H1 (cell line): ENCODE measurements at regions not wholly inside any gene's neighbourhood (a gene's known extent, or its start where the extent isn't known, plus 50 kb on each side); places are given as distances from the start of the nearest gene placed in this dataset.

Source experiments
- CTCF ChIA-PET: fragments of 300-600 bp; sonication (Branson Sonifier 250); formaldehyde crosslinking; loops from one replicate; lab custom pipeline; 2021; ENCODE audit not compliant: partially characterized antibody; lab: Charles Lee
- POLR2A ChIA-PET: fragments of 300-600 bp; sonication (Branson Sonifier 250); formaldehyde crosslinking; loops from one replicate; lab custom pipeline; 2021; ENCODE audit warnings: inconsistent platforms; ENCODE audit not compliant: partially characterized antibody; lab: Charles Lee
- DNase-seq, 2 experiments: peaks; one replicate each; pipeline versions ENCODE4 v3.0.0 to v3.0.0-alpha.2; 2010 to 2022; ENCODE audit warnings: low spot score in 2 of 2, low read depth in 1 of 2, mixed read lengths in 1 of 2
- FAIRE-seq: peaks from 2 replicates; lab custom pipeline; 2011; peaks lifted over from hg19 to GRCh38; lab: Jason Lieb, UNC
- H2AFZ ChIP-seq: 2 replicates; pipeline ENCODE4 v1.8.1; 2012; ENCODE audit warnings: low read length, inconsistent platforms
- H2AK5ac ChIP-seq: 2 replicates; pipeline ENCODE4 v1.6.1; 2013; ENCODE audit warnings: low read depth, low read length
- H2BK120ac ChIP-seq: replicated peaks from 2 replicates; pipeline ENCODE3; 2013; ENCODE audit warnings: low read depth, low read length, inconsistent platforms
- H2BK12ac ChIP-seq: 2 replicates; pipeline ENCODE4 v1.6.1; 2013; ENCODE audit warnings: low read depth, low read length
- H2BK15ac ChIP-seq: 2 replicates; pipeline ENCODE4 v1.6.1; 2013; ENCODE audit warnings: low read length
- H2BK20ac ChIP-seq: 2 replicates; pipeline ENCODE4 v1.6.1; 2013; ENCODE audit warnings: low read length
- H2BK5ac ChIP-seq: 2 replicates; pipeline ENCODE4 v1.6.1; 2013; ENCODE audit warnings: low read depth, low read length
- H3K14ac ChIP-seq: 2 replicates; pipeline ENCODE4 v1.6.1; 2013; ENCODE audit warnings: inconsistent platforms; ENCODE audit not compliant: insufficient read length
- H3K18ac ChIP-seq: 2 replicates; pipeline ENCODE4 v1.6.1; 2013; ENCODE audit warnings: low read length; ENCODE audit errors: extremely low read depth
- H3K23ac ChIP-seq: 2 replicates; pipeline ENCODE4 v1.6.1; 2013; ENCODE audit warnings: inconsistent platforms; ENCODE audit not compliant: insufficient read length
- H3K23me2 ChIP-seq: 2 replicates; pipeline ENCODE4 v1.6.1; 2013; ENCODE audit warnings: low read depth, low read length
- H3K27ac ChIP-seq: 2 replicates; pipeline ENCODE4 v1.6.1; 2011; ENCODE audit warnings: low read depth, low read length, inconsistent platforms
- H3K27me3 ChIP-seq, 4 experiments: replicated peaks in 1 of 4; 1 replicate in 1 of 4; 2 replicates in 3 of 4; pipeline versions ENCODE4 v1.6.1 to v1.8.1; 2011 to 2013; ENCODE audit warnings: low read length in 3 of 4, mild to moderate bottlenecking in 3 of 4, inconsistent platforms in 2 of 4, mixed read lengths in 2 of 4, moderate library complexity in 1 of 4; ENCODE audit not compliant: control insufficient read depth in 3 of 4, insufficient read depth in 3 of 4; ENCODE audit errors: extremely low read depth in 1 of 4
- H3K36me3 ChIP-seq, 4 experiments: 2 replicates each; pipeline versions ENCODE4 v1.6.1 to v1.8.1; 2011 to 2013; ENCODE audit warnings: mild to moderate bottlenecking in 4 of 4, low read length in 3 of 4, moderate library complexity in 2 of 4, control low read depth in 1 of 4, inconsistent platforms in 1 of 4; ENCODE audit not compliant: insufficient read depth in 4 of 4, control insufficient read depth in 2 of 4
- H3K4ac ChIP-seq: replicated peaks from 2 replicates; pipeline ENCODE3; 2013; ENCODE audit warnings: low read length, low read depth, mixed read lengths, inconsistent platforms; ENCODE audit not compliant: insufficient read length
- H3K4me1 ChIP-seq, 4 experiments: replicated peaks in 1 of 4; 1 replicate in 1 of 4; 2 replicates in 3 of 4; pipeline versions ENCODE4 v1.6.1 to v1.8.1; 2011 to 2013; ENCODE audit warnings: low read length in 3 of 4, inconsistent platforms in 2 of 4, mixed read lengths in 1 of 4; ENCODE audit not compliant: insufficient read depth in 4 of 4, control insufficient read depth in 3 of 4
- H3K4me2 ChIP-seq, 2 experiments: 2 replicates each; pipeline versions ENCODE4 v1.6.1 to v1.8.1; 2011 to 2013; ENCODE audit warnings: low read depth in 2 of 2, low read length in 2 of 2, control low read depth in 1 of 2, inconsistent platforms in 1 of 2, mild to moderate bottlenecking in 1 of 2; ENCODE audit not compliant: insufficient read depth in 1 of 2
- H3K4me3 ChIP-seq, 4 experiments: fragments of 200-600, 300-600 bp in 1 of 4; sonication (generic), shearing (Covaris generic), sonication (Bioruptor Twin) in 1 of 4; 2 replicates each; pipeline versions ENCODE4 v1.5.1 to v1.8.1; 2011 to 2016; ENCODE audit warnings: low read length in 4 of 4, low read depth in 3 of 4, control low read depth in 2 of 4, inconsistent platforms in 2 of 4, mild to moderate bottlenecking in 2 of 4, mixed read lengths in 1 of 4, moderate library complexity in 1 of 4; ENCODE audit not compliant: insufficient read depth in 2 of 4; ENCODE audit errors: extremely low read depth in 1 of 4
- H3K56ac ChIP-seq: replicated peaks from 2 replicates; pipeline ENCODE3; 2013; ENCODE audit warnings: low read depth, mild to moderate bottlenecking, mixed read lengths, low read length, inconsistent platforms; ENCODE audit not compliant: insufficient read length
- H3K79me1 ChIP-seq: 2 replicates; pipeline ENCODE4 v1.6.1; 2013; ENCODE audit warnings: low read depth, low read length, control low read depth
- H3K79me2 ChIP-seq, 2 experiments: 2 replicates each; pipeline versions ENCODE4 v1.6.1 to v1.8.1; 2012 to 2013; ENCODE audit warnings: low read length in 2 of 2, mild to moderate bottlenecking in 2 of 2, inconsistent platforms in 1 of 2; ENCODE audit not compliant: insufficient read depth in 2 of 2, control insufficient read depth in 1 of 2
- H3K9ac ChIP-seq, 4 experiments: replicated peaks in 1 of 4; 1 replicate in 1 of 4; 2 replicates in 3 of 4; pipeline versions ENCODE4 v1.6.1 to v1.8.1; 2011 to 2013; ENCODE audit warnings: low read depth in 3 of 4, low read length in 3 of 4, control low read depth in 2 of 4, mild to moderate bottlenecking in 2 of 4, moderate library complexity in 2 of 4, inconsistent platforms in 1 of 4; ENCODE audit errors: extremely low read depth in 1 of 4
- H3K9me3 ChIP-seq, 2 experiments: 2 replicates each; pipeline versions ENCODE4 v1.6.1 to v1.8.1; 2012 to 2013; ENCODE audit warnings: mild to moderate bottlenecking in 2 of 2, moderate library complexity in 2 of 2, control low read depth in 1 of 2, inconsistent platforms in 1 of 2, low read depth in 1 of 2, low read length in 1 of 2, mixed read lengths in 1 of 2; ENCODE audit not compliant: insufficient read depth in 2 of 2
- H4K20me1 ChIP-seq, 2 experiments: replicated peaks in 1 of 2; 2 replicates each; pipeline versions ENCODE3 to v1.8.1; 2011 to 2013; ENCODE audit warnings: inconsistent platforms in 2 of 2, low read length in 2 of 2, mild to moderate bottlenecking in 1 of 2; ENCODE audit not compliant: insufficient read depth in 2 of 2, control insufficient read depth in 1 of 2
- H4K5ac ChIP-seq: 2 replicates; pipeline ENCODE4 v1.6.1; 2013; ENCODE audit warnings: low read length, low read depth, mixed read lengths, inconsistent platforms; ENCODE audit not compliant: insufficient read length
- H4K8ac ChIP-seq: 2 replicates; pipeline ENCODE4 v1.8.0; 2013; ENCODE audit warnings: mild to moderate bottlenecking, moderate library complexity, low read length, inconsistent platforms; ENCODE audit not compliant: insufficient read depth; ENCODE audit errors: extremely low read depth
- H4K91ac ChIP-seq: replicated peaks from 2 replicates; pipeline ENCODE3; 2013; ENCODE audit warnings: low read length, mixed read lengths, inconsistent platforms; ENCODE audit not compliant: insufficient read length
- ATF2 ChIP-seq: IDR thresholded peaks from 2 replicates; pipeline ENCODE4 v1.6.1; 2012; ENCODE audit warnings: low read length, inconsistent platforms
- BCL11A ChIP-seq, 2 experiments: IDR thresholded peaks; one replicate each; pipeline ENCODE4 v1.6.1; 2011; ENCODE audit warnings: low read depth in 2 of 2, low read length in 2 of 2, mild to moderate bottlenecking in 2 of 2
- BRCA1 ChIP-seq: IDR thresholded peaks from 2 replicates; pipeline ENCODE4 v1.6.1; 2012; ENCODE audit warnings: low read depth, low read length, improper control_type of control experiment
- CBX8 ChIP-seq: fragments of 300-800, 300-1000 bp; sonication (generic); IDR thresholded peaks from 2 replicates; pipeline ENCODE4 v1.7.1; 2016; ENCODE audit warnings: low read depth, low read length, borderline replicate concordance
- KDM1A ChIP-seq: fragments of 200-600, 300-600 bp; sonication (generic); IDR thresholded peaks from 2 replicates; pipeline ENCODE4 v1.7.1; 2016; ENCODE audit warnings: mild to moderate bottlenecking, low read length, borderline replicate concordance
- NANOG ChIP-seq: IDR thresholded peaks from 2 replicates; pipeline ENCODE4 v1.6.1; 2011; ENCODE audit warnings: low read length, low read depth, mild to moderate bottlenecking, inconsistent platforms; ENCODE audit not compliant: insufficient read depth, poor library complexity, severe bottlenecking
- RNF2 ChIP-seq: fragments of 200-900, 300-1000 bp; sonication (generic); IDR thresholded peaks from 2 replicates; pipeline ENCODE4 v1.7.1; 2016; ENCODE audit warnings: borderline replicate concordance, low read depth, mild to moderate bottlenecking, antibody characterized with exemption, low read length; ENCODE audit not compliant: poor library complexity, severe bottlenecking; ENCODE audit errors: missing control alignments
- RXRA ChIP-seq: IDR thresholded peaks from 2 replicates; pipeline ENCODE4 v1.6.1; 2011; ENCODE audit warnings: low read depth, mild to moderate bottlenecking, low read length, moderate library complexity; ENCODE audit not compliant: insufficient read depth
- WGBS, 2 experiments: shearing (Covaris generic) in 1 of 2; methylation state at CpG; one replicate each; pipeline versions ENCODE4 v1.1.6 to v1.1.7; 2013 to 2015; ENCODE audit warnings: low lambda C conversion rate in 2 of 2, mixed read lengths in 2 of 2, inconsistent platforms in 1 of 2, low coverage in 1 of 2, missing lambda C conversion rate in 1 of 2; ENCODE audit not compliant: insufficient replicate concordance in 2 of 2, insufficient coverage in 1 of 2, insufficient read length in 1 of 2; ENCODE audit errors: extremely low coverage in 1 of 2, missing lambda C conversion rate in 1 of 2; 5-methylcytosine and 5-hydroxymethylcytosine counted together
- TF ChIP-seq, protein P1 (sequence below): IDR thresholded peaks from 2 replicates; pipeline ENCODE4 v1.6.1; 2012; ENCODE audit warnings: inconsistent platforms

DNA sequence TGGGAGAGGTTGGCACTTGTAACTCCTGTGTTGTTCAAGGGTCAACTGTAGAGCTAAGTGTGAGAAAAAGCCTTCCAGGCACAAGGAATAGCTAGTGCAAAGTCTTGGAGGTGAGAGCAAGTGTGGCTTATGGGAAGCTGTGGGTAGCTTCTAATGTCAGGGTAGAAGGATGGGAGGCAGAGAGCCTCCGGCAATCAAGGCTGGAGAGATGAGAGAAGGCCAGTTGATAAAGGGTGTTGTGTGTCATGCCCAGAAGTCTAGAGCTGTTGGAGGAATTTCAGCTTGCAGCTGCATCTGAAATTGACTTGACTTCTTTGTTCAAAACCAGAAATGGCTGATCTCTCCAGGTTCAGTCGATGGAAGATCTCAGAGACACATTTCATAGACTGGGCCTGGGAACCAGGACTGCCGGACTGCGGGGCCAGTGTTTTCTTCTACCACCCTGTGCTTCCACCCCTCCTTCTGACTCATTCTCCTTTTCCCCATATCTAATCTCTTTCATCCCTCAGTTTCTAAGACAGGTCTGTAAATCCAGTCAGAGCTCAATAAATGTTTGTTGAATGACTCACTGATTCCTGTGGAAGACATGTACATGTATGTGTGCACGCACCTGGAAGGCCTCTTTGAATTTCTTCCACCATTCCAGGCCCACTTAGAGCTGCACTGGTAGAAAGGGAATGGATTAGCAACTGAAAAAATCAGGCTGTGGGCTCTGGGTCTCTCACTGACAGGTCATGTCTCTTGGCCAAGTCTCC is 67.8 kb upstream of the KLF4 start:
- CTCF ChIA-PET = interaction anchor here (1.2 kb wide), 1 partner anchor 17 kb away, joined by 3 read pairs; no protein-coding TSS in a partner anchor
- Histone ChIP-seq H3K79me1 (no peaks in the 10 kb centered on the region), H3K9me3 (no peaks in the 10 kb centered on the region)
- TF ChIP-seq RXRA (no peak), NANOG (no peak), RNF2 (no peak), BCL11A (IDR thresholded peaks at IDR 0.05; ENCODE audit: low read depth in 2 of 2, low read length in 2 of 2) (no peak), KDM1A (no peak), ATF2 (no peak), BRCA1 (no peak), CBX8 (no peak)
- TF ChIP-seq, protein P1, sequence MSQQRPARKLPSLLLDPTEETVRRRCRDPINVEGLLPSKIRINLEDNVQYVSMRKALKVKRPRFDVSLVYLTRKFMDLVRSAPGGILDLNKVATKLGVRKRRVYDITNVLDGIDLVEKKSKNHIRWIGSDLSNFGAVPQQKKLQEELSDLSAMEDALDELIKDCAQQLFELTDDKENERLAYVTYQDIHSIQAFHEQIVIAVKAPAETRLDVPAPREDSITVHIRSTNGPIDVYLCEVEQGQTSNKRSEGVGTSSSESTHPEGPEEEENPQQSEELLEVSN = no peak

More for the DNA sequence above, 67.8 kb upstream of the KLF4 start:
- H2AK5ac ChIP-seq = no peak overlapping the region
- no peak overlapping the region for H2BK20ac ChIP-seq
- H3K4me1 ChIP-seq = no peaks in the 10 kb centered on the region
- H3K18ac ChIP-seq = no peak overlapping the region
- H3K23me2 ChIP-seq = no peaks in the 10 kb centered on the region; the same call in 1 of the 2 replicates
- H4K20me1 ChIP-seq = no peaks in the 10 kb centered on the region
- no peak overlapping the region for H2BK120ac ChIP-seq
- no peak overlapping the region for H2BK5ac ChIP-seq
- no peak overlapping the region for H2BK15ac ChIP-seq
- DNase-seq (no peak), FAIRE-seq (no peak)
- POLR2A ChIA-PET = no interaction called here
- H2BK12ac ChIP-seq = no peak overlapping the region
- 82% methylated on average over 5 of the region's 5 CpGs; no CpG with 5 or more reads in 1 of the 2 experiments for WGBS, 2 experiments
- no peak overlapping the region for H3K9ac ChIP-seq
- no peak overlapping the region for H3K56ac ChIP-seq
- H3K79me2 ChIP-seq = no peaks in the 10 kb centered on the region
- H4K5ac ChIP-seq = no peak overlapping the region
- no peak overlapping the region for H3K4ac ChIP-seq
- no peak overlapping the region for H3K23ac ChIP-seq
- H3K4me2 ChIP-seq = no peak overlapping the region
- no peak overlapping the region for H3K14ac ChIP-seq
- H3K4me3 ChIP-seq = no peak overlapping the region
- no peak overlapping the region for H3K27ac ChIP-seq
- H4K8ac ChIP-seq = no peak overlapping the region
- H3K36me3 ChIP-seq = no peaks in the 10 kb centered on the region
- H4K91ac ChIP-seq = no peak overlapping the region
- H2AFZ ChIP-seq = no peak overlapping the region
- H3K27me3 ChIP-seq = no peaks in the 10 kb centered on the region
